ENCODE measurements at regions not wholly inside any gene's neighbourhood (a gene's known extent, or its start where the extent isn't known, plus 50 kb on each side); places are given as distances from the start of the nearest gene placed in this dataset.

- TF ChIP-seq EP300 (IDR thresholded peaks at IDR 0.05) = no peak
- no peak for TF ChIP-seq POLR2AphosphoS5 (IDR thresholded peaks at IDR 0.05)
- TF ChIP-seq CTCF (IDR thresholded peaks at IDR 0.05) = no peak
- no peak for TF ChIP-seq POLR2A (IDR thresholded peaks at IDR 0.05)
- no peaks in the 10 kb centered on the region for H3K9me3 ChIP-seq
- H3K27me3 ChIP-seq = no peaks in the 10 kb centered on the region
- no peaks in the 10 kb centered on the region for H3K36me3 ChIP-seq
- H3K4me1 ChIP-seq = peaks cover 0 to 16% (median 0%) of the 10 kb centered on the region in 3 donors
- no peak overlapping the region for H3K4me3 ChIP-seq
- no peak for ATAC-seq
- no peak overlapping the region for H3K27ac ChIP-seq
- WGBS, 2 donors (ENCODE audit: low coverage in 1 of 2) = no CpG with 5 or more reads among the region's 6 CpGs
Observed at GRCh38 chr2:19689646-19690168, 212.1 kb downstream of the TTC32 start.

- H3K4me1 ChIP-seq = peaks cover 0 to 16% (median 0%) of the 10 kb centered on the region in 3 donors
- no peaks in the 10 kb centered on the region for H3K9me3 ChIP-seq
- H3K27me3 ChIP-seq = no peaks in the 10 kb centered on the region
- 62 to 64% methylated on average over 4 to 7 of the region's 11 CpGs for WGBS, 2 donors (ENCODE audit: low coverage in 1 of 2)
- TF ChIP-seq EP300 (IDR thresholded peaks at IDR 0.05) = no peak
- no peak for TF ChIP-seq POLR2AphosphoS5 (IDR thresholded peaks at IDR 0.05)
- no peak for TF ChIP-seq CTCF (IDR thresholded peaks at IDR 0.05)
- TF ChIP-seq POLR2A (IDR thresholded peaks at IDR 0.05) = no peak
- H3K36me3 ChIP-seq = no peaks in the 10 kb centered on the region
- no peak overlapping the region for H3K4me3 ChIP-seq
- H3K27ac ChIP-seq = no peak overlapping the region
- no peak for ATAC-seq
Observed at GRCh38 chr2:19688059-19688458, 213.7 kb downstream of the TTC32 start.

- Histone ChIP-seq H3K36me3 (no peaks in the 10 kb centered on the region), H3K9me3 (no peaks in the 10 kb centered on the region), H3K27ac (no peak overlapping the region), H3K27me3 (no peaks in the 10 kb centered on the region), H3K4me1 (peaks cover 0 to 16% (median 0%) of the 10 kb centered on the region in 3 donors), H3K4me3 (no peak overlapping the region)
- ATAC-seq = no peak
- WGBS, 2 donors (ENCODE audit: low coverage in 1 of 2) = 50 to 82% methylated on average over 1 to 2 of the region's 2 CpGs
- TF ChIP-seq EP300 (IDR thresholded peaks at IDR 0.05) (no peak), POLR2A (IDR thresholded peaks at IDR 0.05) (no peak), CTCF (IDR thresholded peaks at IDR 0.05) (no peak), POLR2AphosphoS5 (IDR thresholded peaks at IDR 0.05) (no peak)
Observed at GRCh38 chr2:19687017-19687659, 214.6 kb downstream of the TTC32 start.

- no peak for TF ChIP-seq EP300 (IDR thresholded peaks at IDR 0.05)
- no peak overlapping the region for H3K27ac ChIP-seq
- peaks cover 0 to 16% (median 0%) of the 10 kb centered on the region in 3 donors for H3K4me1 ChIP-seq
- 0 to 42% methylated on average over 1 to 3 of the region's 3 CpGs for WGBS, 2 donors (ENCODE audit: low coverage in 1 of 2)
- H3K9me3 ChIP-seq = no peaks in the 10 kb centered on the region
- H3K4me3 ChIP-seq = no peak overlapping the region
- no peaks in the 10 kb centered on the region for H3K27me3 ChIP-seq
- no peaks in the 10 kb centered on the region for H3K36me3 ChIP-seq
- no peak for ATAC-seq
Observed at GRCh38 chr2:19686439-19686838, 215.3 kb downstream of the TTC32 start.

- Histone ChIP-seq H3K27me3 (no peaks in the 10 kb centered on the region), H3K4me1 (peaks cover 0 to 16% (median 0%) of the 10 kb centered on the region in 3 donors), H3K36me3 (no peaks in the 10 kb centered on the region), H3K27ac (no peak overlapping the region), H3K9me3 (no peaks in the 10 kb centered on the region), H3K4me3 (no peak overlapping the region)
- no peak for TF ChIP-seq EP300 (IDR thresholded peaks at IDR 0.05)
- no peak for TF ChIP-seq POLR2AphosphoS5 (IDR thresholded peaks at IDR 0.05)
- no peak for TF ChIP-seq CTCF (IDR thresholded peaks at IDR 0.05)
- no peak for TF ChIP-seq POLR2A (IDR thresholded peaks at IDR 0.05)
- 50 to 67% methylated on average over 1 of the region's 1 CpG for WGBS, 2 donors (ENCODE audit: low coverage in 1 of 2)
- no peak for ATAC-seq
Observed at GRCh38 chr2:19685731-19686130, 216.1 kb downstream of the TTC32 start.
